GM21447 (cell line): ENCODE measurements at regions not wholly inside any gene's neighbourhood (a gene's known extent, or its start where the extent isn't known, plus 50 kb on each side); places are given as distances from the start of the nearest gene placed in this dataset.
"Not testable (repeated sequence)": the region's sequence is repeated elsewhere in the genome, so short reads cannot be mapped to it uniquely, and the experiment has no call there.

Experiments
- ATAC-seq: cut with Tn5 transposase; IDR thresholded peaks from one replicate; pipeline ENCODE4 v1.9.1; 2021; ENCODE audit not compliant: unreplicated experiment

DNA sequence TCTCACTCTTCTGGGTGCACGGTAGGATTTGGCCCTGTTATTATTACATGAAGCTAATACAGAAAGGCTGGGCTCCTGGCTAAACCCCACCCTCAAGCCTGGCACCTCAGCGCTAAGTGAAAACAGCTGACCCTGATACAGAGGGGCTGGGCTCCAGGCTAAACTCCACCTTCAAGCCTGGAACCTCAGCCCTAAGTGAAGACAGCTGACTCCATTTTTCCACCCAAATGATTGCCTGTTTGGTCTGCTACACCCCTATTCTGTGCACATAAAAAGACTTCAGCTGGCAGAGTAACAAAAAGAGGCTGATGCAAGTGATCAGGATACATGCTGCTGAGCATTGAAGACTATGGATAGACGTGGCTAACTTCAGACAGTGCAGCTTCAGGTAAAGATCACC, 148.4 kb upstream of the CLINT1 start:
- ATAC-seq, result no peak

GRCh38 chr5:157999696-158000095, 140.8 kb upstream of the CLINT1 start:
- no peak for ATAC-seq

- ATAC-seq, result no peak
Observed at GRCh38 chr5:157997991-157998504, 139.1 kb upstream of the CLINT1 start.

GRCh38 chr5:157994906-157995519, 136.1 kb upstream of the CLINT1 start:
- ATAC-seq, result peak; percentile 58

GRCh38 chr5:157993986-157994691, 135.2 kb upstream of the CLINT1 start:
- ATAC-seq, result no peak

GRCh38 chr5:157993201-157993600, 134.3 kb upstream of the CLINT1 start:
- no peak for ATAC-seq

DNA sequence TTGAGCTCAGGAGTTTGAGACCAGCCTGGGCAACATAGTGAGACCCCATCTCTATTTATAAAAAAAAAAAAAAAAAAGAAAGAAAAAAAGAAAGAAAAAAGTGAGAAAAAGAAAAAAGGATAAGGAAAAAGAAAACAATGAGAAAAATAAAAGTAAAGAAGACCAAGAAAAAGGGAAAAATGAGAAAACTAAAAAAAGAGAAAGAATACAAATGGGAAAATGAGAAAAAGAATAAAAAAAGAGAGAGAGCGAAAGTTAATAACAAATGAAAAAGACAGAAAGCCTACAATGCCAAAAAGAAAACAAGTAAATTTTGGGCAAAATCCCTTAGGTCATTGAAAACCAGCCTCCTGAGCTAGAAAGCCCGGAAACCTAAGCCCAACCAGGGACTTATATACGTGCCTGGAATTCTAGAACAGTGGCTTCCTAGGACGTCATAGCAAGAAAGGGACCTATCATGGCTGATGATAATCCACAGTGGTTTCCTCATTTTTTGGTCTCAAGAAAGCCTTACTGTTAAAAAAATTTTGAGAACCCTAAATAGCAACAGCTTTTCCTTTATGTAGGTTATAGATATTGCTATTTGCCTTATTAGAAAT, 131.7 kb upstream of the CLINT1 start:
- ATAC-seq, result no peak

DNA sequence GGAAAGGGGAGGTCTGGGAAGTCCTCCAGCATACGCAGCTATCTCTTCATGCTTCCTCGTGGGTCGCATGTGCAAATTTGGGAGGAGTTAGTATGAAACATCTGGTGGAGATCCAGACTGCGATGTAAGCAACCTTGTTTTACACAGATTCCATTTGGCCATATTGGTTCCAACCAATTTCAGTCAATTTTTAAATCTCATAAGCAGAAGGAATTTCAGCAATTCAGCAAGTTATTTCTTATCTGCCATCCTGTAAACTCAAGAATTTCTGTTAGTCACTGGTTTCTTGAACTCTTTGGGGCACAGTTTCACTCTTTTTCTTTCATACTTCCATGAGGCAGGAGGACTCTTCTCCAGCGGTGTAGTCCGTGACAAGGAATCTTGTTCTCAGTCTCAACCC, 130.4 kb upstream of the CLINT1 start:
- ATAC-seq, result no peak

GRCh38 chr5:157987259-157987658, 128.3 kb upstream of the CLINT1 start:
- no peak for ATAC-seq

GRCh38 chr5:157986431-157986990, 127.6 kb upstream of the CLINT1 start:
- no peak for ATAC-seq

DNA sequence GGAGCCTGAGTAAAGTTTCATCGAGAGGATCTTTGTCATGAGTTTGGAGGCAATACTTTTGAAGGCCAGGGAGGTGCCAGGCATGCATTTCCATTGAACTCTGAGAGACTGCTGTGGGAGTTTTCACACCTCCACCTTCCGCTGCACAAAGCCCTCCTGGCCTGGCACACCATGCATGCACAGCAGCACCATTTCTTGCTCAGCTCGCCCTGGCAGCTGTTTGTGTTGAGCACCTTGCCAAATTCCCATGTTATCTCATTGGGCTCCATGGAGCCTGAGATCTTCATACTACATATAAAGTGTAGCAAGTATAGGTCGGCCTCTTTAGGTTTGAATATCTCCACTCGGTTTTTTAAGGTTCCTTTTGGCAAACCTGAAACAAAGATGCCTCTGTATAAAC, 125.7 kb upstream of the CLINT1 start:
- no peak for ATAC-seq

GRCh38 chr5:157983906-157984551, 125.1 kb upstream of the CLINT1 start:
- no peak for ATAC-seq

- no peak for ATAC-seq
Observed at GRCh38 chr5:157978061-157978460, 119.1 kb upstream of the CLINT1 start.

- ATAC-seq, result no peak
Observed at GRCh38 chr5:157976429-157976828, 117.5 kb upstream of the CLINT1 start.

DNA sequence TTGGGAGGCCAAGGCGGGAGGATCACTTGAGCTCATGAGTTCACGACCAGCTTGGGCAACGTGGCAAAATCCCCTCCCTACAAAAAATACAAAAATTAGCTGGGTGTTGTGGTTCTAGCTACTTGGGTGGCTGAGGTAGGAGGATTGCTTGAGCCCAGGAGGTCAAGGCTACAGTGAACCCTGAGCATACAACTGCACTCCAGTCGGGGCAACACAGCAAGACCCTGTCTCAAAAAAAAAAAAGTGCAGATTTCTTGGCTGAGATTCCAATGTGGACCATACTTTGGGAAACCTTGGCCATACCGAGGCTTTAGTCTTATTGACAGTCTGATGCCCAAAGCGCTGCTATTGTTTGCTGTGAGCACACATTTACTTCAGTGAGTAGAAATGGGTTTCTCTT, 113.6 kb upstream of the CLINT1 start:
- ATAC-seq, result no peak

GRCh38 chr5:157971571-157972216, 112.7 kb upstream of the CLINT1 start:
- no peak for ATAC-seq

DNA sequence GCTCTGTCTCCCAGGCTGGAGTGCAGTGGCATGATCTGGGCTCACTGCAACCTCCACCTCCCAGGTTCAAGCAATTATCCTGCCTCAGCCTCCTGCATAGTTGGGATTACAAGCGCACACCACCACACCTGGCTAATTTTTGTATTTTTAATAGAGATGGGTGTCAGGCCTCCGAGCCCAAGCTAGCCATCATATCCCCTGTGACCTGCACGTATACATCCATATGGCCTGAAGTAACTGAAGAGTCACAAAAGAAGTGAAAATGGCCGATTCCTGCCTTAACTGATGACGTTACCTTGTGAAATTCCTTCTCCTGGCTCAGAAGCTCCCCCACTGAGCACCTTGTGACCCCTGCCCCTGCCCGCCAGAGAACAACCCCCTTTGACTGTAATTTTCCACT, 109.6 kb upstream of the CLINT1 start:
- ATAC-seq, result not testable (repeated sequence)

GRCh38 chr5:157965989-157966388, 107.0 kb upstream of the CLINT1 start:
- no peak for ATAC-seq

GRCh38 chr5:157965040-157965678, 106.2 kb upstream of the CLINT1 start:
- ATAC-seq, result no peak

GRCh38 chr5:157963761-157964160, 104.8 kb upstream of the CLINT1 start:
- ATAC-seq, result no peak
